HL-60 (cell line): ENCODE measurements at regions not wholly inside any gene's neighbourhood (a gene's known extent, or its start where the extent isn't known, plus 50 kb on each side); places are given as distances from the start of the nearest gene placed in this dataset.

Experiments
- GABPA ChIP-seq: IDR thresholded peaks from 2 replicates; pipeline ENCODE4 v1.6.1; 2012; ENCODE audit warnings: low read depth
- POLR2AphosphoS5 ChIP-seq: IDR thresholded peaks from 2 replicates; pipeline ENCODE4 v1.6.1; 2012; ENCODE audit warnings: low read depth
- REST ChIP-seq: IDR thresholded peaks from 2 replicates; pipeline ENCODE4 v1.6.1; 2012; ENCODE audit warnings: low read depth; ENCODE audit not compliant: insufficient replicate concordance
- SPI1 ChIP-seq: IDR thresholded peaks from 2 replicates; pipeline ENCODE4 v1.6.1; 2012; ENCODE audit warnings: low read depth, mild to moderate bottlenecking, borderline replicate concordance
- TF ChIP-seq, protein P1 (sequence below): IDR thresholded peaks from one replicate; pipeline ENCODE4 v1.5.1; 2011; ENCODE audit warnings: low read length, control low read depth, inconsistent platforms; ENCODE audit not compliant: insufficient read depth

GRCh38 chr1:73727036-73727435, 470.9 kb downstream of the LRRIQ3 start:
- TF ChIP-seq, protein P1, sequence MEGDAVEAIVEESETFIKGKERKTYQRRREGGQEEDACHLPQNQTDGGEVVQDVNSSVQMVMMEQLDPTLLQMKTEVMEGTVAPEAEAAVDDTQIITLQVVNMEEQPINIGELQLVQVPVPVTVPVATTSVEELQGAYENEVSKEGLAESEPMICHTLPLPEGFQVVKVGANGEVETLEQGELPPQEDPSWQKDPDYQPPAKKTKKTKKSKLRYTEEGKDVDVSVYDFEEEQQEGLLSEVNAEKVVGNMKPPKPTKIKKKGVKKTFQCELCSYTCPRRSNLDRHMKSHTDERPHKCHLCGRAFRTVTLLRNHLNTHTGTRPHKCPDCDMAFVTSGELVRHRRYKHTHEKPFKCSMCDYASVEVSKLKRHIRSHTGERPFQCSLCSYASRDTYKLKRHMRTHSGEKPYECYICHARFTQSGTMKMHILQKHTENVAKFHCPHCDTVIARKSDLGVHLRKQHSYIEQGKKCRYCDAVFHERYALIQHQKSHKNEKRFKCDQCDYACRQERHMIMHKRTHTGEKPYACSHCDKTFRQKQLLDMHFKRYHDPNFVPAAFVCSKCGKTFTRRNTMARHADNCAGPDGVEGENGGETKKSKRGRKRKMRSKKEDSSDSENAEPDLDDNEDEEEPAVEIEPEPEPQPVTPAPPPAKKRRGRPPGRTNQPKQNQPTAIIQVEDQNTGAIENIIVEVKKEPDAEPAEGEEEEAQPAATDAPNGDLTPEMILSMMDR, result no peak
- no peak for TF ChIP-seq POLR2AphosphoS5
- TF ChIP-seq GABPA, result no peak
- no peak for TF ChIP-seq SPI1
- no peak for TF ChIP-seq REST
